ENCODE measurements at regions not wholly inside any gene's neighbourhood (a gene's known extent, or its start where the extent isn't known, plus 50 kb on each side); places are given as distances from the start of the nearest gene placed in this dataset.

DNA sequence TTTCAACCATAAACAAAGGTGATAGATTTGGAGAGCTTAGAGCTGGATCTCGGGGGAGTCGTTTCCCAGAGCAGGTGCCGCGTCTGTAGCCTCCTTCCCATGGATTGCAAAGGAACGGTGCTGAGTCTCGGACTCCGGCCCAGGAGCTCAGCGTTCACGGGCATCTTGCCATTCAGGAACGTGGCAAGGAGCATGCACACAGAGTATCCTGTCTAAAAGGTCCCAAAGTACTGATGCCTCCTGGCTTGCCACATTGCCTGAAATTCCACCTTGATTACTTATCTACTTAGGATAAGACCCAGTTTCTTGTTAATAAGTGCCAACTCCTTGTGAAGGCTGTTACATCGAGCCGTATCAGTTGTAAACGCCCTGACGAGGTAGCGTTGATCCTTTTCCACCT, 197.8 kb upstream of the MYT1L start:
- TF ChIP-seq, protein P1, sequence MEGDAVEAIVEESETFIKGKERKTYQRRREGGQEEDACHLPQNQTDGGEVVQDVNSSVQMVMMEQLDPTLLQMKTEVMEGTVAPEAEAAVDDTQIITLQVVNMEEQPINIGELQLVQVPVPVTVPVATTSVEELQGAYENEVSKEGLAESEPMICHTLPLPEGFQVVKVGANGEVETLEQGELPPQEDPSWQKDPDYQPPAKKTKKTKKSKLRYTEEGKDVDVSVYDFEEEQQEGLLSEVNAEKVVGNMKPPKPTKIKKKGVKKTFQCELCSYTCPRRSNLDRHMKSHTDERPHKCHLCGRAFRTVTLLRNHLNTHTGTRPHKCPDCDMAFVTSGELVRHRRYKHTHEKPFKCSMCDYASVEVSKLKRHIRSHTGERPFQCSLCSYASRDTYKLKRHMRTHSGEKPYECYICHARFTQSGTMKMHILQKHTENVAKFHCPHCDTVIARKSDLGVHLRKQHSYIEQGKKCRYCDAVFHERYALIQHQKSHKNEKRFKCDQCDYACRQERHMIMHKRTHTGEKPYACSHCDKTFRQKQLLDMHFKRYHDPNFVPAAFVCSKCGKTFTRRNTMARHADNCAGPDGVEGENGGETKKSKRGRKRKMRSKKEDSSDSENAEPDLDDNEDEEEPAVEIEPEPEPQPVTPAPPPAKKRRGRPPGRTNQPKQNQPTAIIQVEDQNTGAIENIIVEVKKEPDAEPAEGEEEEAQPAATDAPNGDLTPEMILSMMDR (IDR thresholded peaks at IDR 0.05): no peak
- TF ChIP-seq POLR2A (IDR thresholded peaks at IDR 0.05): no peak

All from body of pancreas (tissue), 4 donors.